Panc1 (cell line): ENCODE measurements at regions not wholly inside any gene's neighbourhood (a gene's known extent, or its start where the extent isn't known, plus 50 kb on each side); places are given as distances from the start of the nearest gene placed in this dataset.
"Not testable (repeated sequence)": the region's sequence is repeated elsewhere in the genome, so short reads cannot be mapped to it uniquely, and the experiment has no call there.

Experiments
- ATAC-seq: fragments of 200-7000 bp; cut with Tn5 transposase; 2 replicates; pipeline ENCODE4 v1.9.1; 2020; ENCODE audit warnings: mild to moderate bottlenecking, moderate library complexity
- BruUV-seq: library from RNA; stranded (reverse); fragments of 400-500 nt; replicated peaks from 2 replicates; lab custom pipeline; 2021; lab: Mats Ljungman, UMichigan
- CTCF ChIA-PET: fragments of 300-600 bp; sonication (Branson Sonifier 250); formaldehyde crosslinking; loops from one replicate; lab custom pipeline; 2022; ENCODE audit warnings: antibody characterized with exemption; lab: Charles Lee
- POLR2A ChIA-PET: fragments of 300-600 bp; sonication (Branson Sonifier 250); formaldehyde crosslinking; loops from one replicate; lab custom pipeline; 2022; ENCODE audit warnings: antibody characterized with exemption; lab: Charles Lee
- DNase-seq: peaks from one replicate; pipeline ENCODE4 v3.0.0-alpha.2; 2010; ENCODE audit warnings: low read depth, low spot score
- H3K27ac ChIP-seq: 2 replicates; pipeline ENCODE4 v1.5.1; 2011; ENCODE audit warnings: mild to moderate bottlenecking, low read length, inconsistent platforms
- H3K27me3 ChIP-seq: fragments of 200-500 bp; sonication (Bioruptor generic); 2 replicates; pipeline ENCODE4 v1.6.0; 2014; ENCODE audit warnings: low read length, inconsistent platforms; ENCODE audit not compliant: control insufficient read depth, insufficient read depth
- H3K36me3 ChIP-seq: fragments of 200-500 bp; sonication (Bioruptor generic); 2 replicates; pipeline ENCODE4 v1.5.1; 2014; ENCODE audit warnings: inconsistent platforms, mild to moderate bottlenecking, low read length, moderate library complexity; ENCODE audit not compliant: control insufficient read depth, insufficient read depth
- H3K4me1 ChIP-seq: 2 replicates; pipeline ENCODE4 v1.5.1; 2011; ENCODE audit warnings: inconsistent platforms, mild to moderate bottlenecking, low read length, moderate library complexity; ENCODE audit not compliant: control insufficient read depth, insufficient read depth
- H3K4me3 ChIP-seq, 2 experiments: 2 replicates each; pipeline ENCODE4 v1.5.1; 2011 to 2012; ENCODE audit warnings: low read depth in 2 of 2, low read length in 2 of 2, mild to moderate bottlenecking in 2 of 2, inconsistent platforms in 1 of 2, moderate library complexity in 1 of 2
- H3K9me3 ChIP-seq: fragments of 200-500 bp; sonication (Bioruptor generic); 2 replicates; pipeline ENCODE4 v1.5.1; 2014; ENCODE audit warnings: low read depth, mild to moderate bottlenecking, inconsistent platforms, low read length, moderate library complexity; ENCODE audit not compliant: control insufficient read depth, insufficient read depth
- CTCF ChIP-seq: fragments of 450-650 bp; IDR thresholded peaks from 2 replicates; pipeline ENCODE4 v1.5.1; 2017; ENCODE audit warnings: mild to moderate bottlenecking
- POLR2AphosphoS5 ChIP-seq: IDR thresholded peaks from 2 replicates; pipeline ENCODE4 v1.6.1; 2012; ENCODE audit warnings: mild to moderate bottlenecking, low read depth, low read length, moderate library complexity
- SIN3A ChIP-seq: IDR thresholded peaks from 2 replicates; pipeline ENCODE4 v1.6.1; 2012; ENCODE audit warnings: low read depth, mild to moderate bottlenecking, low read length, moderate library complexity, borderline replicate concordance; ENCODE audit not compliant: insufficient read depth
- TCF7L2 ChIP-seq: IDR thresholded peaks from 2 replicates; pipeline ENCODE4 v1.6.1; 2011; ENCODE audit warnings: mild to moderate bottlenecking, low read depth, low read length, inconsistent platforms
- in situ Hi-C: cut with HindIII; loops from 2 replicates; pipeline ENCODE4 v1.10.0; 2016; ENCODE audit warnings: low sequenced_read_pairs, low pct_unique_long_range_greater_than_20kb
- intact Hi-C: fragments of 100-400 bp; cut with micrococcal nuclease; formaldehyde crosslinking; loops from one replicate; pipeline ENCODE4 v1.10.0; 2022; ENCODE audit not compliant: unreplicated experiment
- TF ChIP-seq, protein P1 (sequence below), 2 experiments: IDR thresholded peaks; 2 replicates each; pipeline ENCODE4 v1.6.1; 2011 to 2012; ENCODE audit warnings: low read depth in 2 of 2, control low read depth in 1 of 2, low read length in 1 of 2, mild to moderate bottlenecking in 1 of 2, moderate library complexity in 1 of 2; ENCODE audit not compliant: insufficient read depth in 1 of 2

GRCh38 chr1:174105086-174105485, 54.2 kb upstream of the RABGAP1L start:
- DNase-seq = no peak
- no peak for ATAC-seq
- ChIA-PET POLR2A (no interaction called here), CTCF (no interaction called here)
- no TSS peak for BruUV-seq
- no peak overlapping the region for H3K4me3 ChIP-seq
- H3K4me1 ChIP-seq = no peaks in the 10 kb centered on the region
- in situ Hi-C loops (no loop called here), intact Hi-C loops (no loop called here)
- H3K27me3 ChIP-seq = no peaks in the 10 kb centered on the region; the same call in 1 of the 2 replicates
- H3K36me3 ChIP-seq = no peaks in the 10 kb centered on the region
- no peak overlapping the region for H3K27ac ChIP-seq
- no peaks in the 10 kb centered on the region for H3K9me3 ChIP-seq
- TF ChIP-seq SIN3A (no peak), POLR2AphosphoS5 (no peak), CTCF (no peak), TCF7L2 (no peak)
- TF ChIP-seq, protein P1, sequence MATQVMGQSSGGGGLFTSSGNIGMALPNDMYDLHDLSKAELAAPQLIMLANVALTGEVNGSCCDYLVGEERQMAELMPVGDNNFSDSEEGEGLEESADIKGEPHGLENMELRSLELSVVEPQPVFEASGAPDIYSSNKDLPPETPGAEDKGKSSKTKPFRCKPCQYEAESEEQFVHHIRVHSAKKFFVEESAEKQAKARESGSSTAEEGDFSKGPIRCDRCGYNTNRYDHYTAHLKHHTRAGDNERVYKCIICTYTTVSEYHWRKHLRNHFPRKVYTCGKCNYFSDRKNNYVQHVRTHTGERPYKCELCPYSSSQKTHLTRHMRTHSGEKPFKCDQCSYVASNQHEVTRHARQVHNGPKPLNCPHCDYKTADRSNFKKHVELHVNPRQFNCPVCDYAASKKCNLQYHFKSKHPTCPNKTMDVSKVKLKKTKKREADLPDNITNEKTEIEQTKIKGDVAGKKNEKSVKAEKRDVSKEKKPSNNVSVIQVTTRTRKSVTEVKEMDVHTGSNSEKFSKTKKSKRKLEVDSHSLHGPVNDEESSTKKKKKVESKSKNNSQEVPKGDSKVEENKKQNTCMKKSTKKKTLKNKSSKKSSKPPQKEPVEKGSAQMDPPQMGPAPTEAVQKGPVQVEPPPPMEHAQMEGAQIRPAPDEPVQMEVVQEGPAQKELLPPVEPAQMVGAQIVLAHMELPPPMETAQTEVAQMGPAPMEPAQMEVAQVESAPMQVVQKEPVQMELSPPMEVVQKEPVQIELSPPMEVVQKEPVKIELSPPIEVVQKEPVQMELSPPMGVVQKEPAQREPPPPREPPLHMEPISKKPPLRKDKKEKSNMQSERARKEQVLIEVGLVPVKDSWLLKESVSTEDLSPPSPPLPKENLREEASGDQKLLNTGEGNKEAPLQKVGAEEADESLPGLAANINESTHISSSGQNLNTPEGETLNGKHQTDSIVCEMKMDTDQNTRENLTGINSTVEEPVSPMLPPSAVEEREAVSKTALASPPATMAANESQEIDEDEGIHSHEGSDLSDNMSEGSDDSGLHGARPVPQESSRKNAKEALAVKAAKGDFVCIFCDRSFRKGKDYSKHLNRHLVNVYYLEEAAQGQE (IDR thresholded peaks at IDR 0.05; ENCODE audit: insufficient read depth in 1 of 2, low read depth in 2 of 2, low read length in 1 of 2) = no peak

GRCh38 chr1:174103766-174104165, 55.6 kb upstream of the RABGAP1L start:
- POLR2A ChIA-PET = no interaction called here

DNA sequence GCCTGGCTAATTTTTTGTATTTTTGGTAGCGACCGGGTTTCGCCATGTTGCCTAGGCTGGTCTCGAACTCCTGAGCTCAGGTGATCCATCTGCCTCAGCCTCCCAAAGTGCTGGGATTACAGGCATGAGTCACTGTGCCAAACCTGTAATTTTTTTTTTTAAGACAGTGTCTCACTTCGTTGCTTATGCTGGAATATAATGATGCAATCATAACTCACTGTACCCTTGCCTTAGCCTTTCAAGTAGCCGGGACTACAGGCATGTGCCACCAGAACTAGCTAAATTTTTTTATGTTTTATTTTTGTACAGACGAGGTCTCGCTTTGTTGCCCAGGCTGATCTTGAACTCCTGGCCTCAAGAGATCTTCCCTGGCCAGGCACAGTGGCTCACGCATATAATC, 57.3 kb upstream of the RABGAP1L start:
- in situ Hi-C loops, H3K36me3 ChIP-seq, intact Hi-C loops, BruUV-seq, H3K4me3 ChIP-seq, CTCF ChIA-PET, H3K9me3 ChIP-seq, DNase-seq, POLR2A ChIA-PET, H3K4me1 ChIP-seq, H3K27me3 ChIP-seq, ATAC-seq, H3K27ac ChIP-seq: not testable (repeated sequence)

More at GRCh38 chr1:174103766-174104165, 55.6 kb upstream of the RABGAP1L start:
- Histone ChIP-seq H3K4me1 (no peaks in the 10 kb centered on the region), H3K27me3 (no peaks in the 10 kb centered on the region), H3K36me3 (no peaks in the 10 kb centered on the region), H3K4me3 (no peak overlapping the region), H3K9me3 (no peaks in the 10 kb centered on the region), H3K27ac (no peak overlapping the region)
- in situ Hi-C loops = no loop called here
- DNase-seq = no peak
- intact Hi-C loops = no loop called here
- no peak for ATAC-seq
- BruUV-seq = no TSS peak
- TF ChIP-seq TCF7L2 = no peak
- TF ChIP-seq SIN3A = no peak
- no peak for TF ChIP-seq CTCF
- no peak for TF ChIP-seq POLR2AphosphoS5
- TF ChIP-seq, protein P1 (IDR thresholded peaks at IDR 0.05; ENCODE audit: insufficient read depth in 1 of 2, low read depth in 2 of 2, low read length in 1 of 2) = no peak
- CTCF ChIA-PET = no interaction called here
